Parathyroid adenoma (tissue), 2 donors: ENCODE measurements at regions not wholly inside any gene's neighbourhood (a gene's known extent, or its start where the extent isn't known, plus 50 kb on each side); places are given as distances from the start of the nearest gene placed in this dataset.

Experiments
- H2AFZ ChIP-seq: fragments of 300-600 bp; sonication (generic); one replicate; pipeline ENCODE4 v1.7.0; 2017; ENCODE audit warnings: antibody characterized with exemption, mild to moderate bottlenecking
- H3K27ac ChIP-seq: fragments of 300-600 bp; sonication (generic); one replicate; pipeline ENCODE4 v1.7.0; 2017
- H3K27me3 ChIP-seq: fragments of 300-600 bp; sonication (generic); one replicate; pipeline ENCODE4 v1.7.0; 2017; ENCODE audit warnings: low read length; ENCODE audit not compliant: control insufficient read depth, insufficient read depth
- H3K36me3 ChIP-seq: fragments of 300-600 bp; sonication (generic); one replicate; pipeline ENCODE4 v1.7.0; 2017; ENCODE audit warnings: low read length; ENCODE audit not compliant: control insufficient read depth, insufficient read depth
- H3K4me1 ChIP-seq: fragments of 300-600 bp; sonication (generic); one replicate; pipeline ENCODE4 v1.7.0; 2017; ENCODE audit warnings: control low read depth
- H3K4me2 ChIP-seq: fragments of 300-600 bp; sonication (generic); one replicate; pipeline ENCODE4 v1.7.0; 2017; ENCODE audit warnings: low read length
- H3K4me3 ChIP-seq: fragments of 300-600 bp; sonication (generic); one replicate; pipeline ENCODE4 v1.7.0; 2017; ENCODE audit warnings: low read depth, low read length
- H3K79me2 ChIP-seq: fragments of 300-600 bp; sonication (generic); one replicate; pipeline ENCODE4 v1.7.0; 2017; ENCODE audit warnings: control low read depth
- H3K9ac ChIP-seq: fragments of 300-600 bp; sonication (generic); one replicate; pipeline ENCODE4 v1.7.0; 2017; ENCODE audit warnings: mild to moderate bottlenecking
- H3K9me3 ChIP-seq: fragments of 300-600 bp; sonication (generic); one replicate; pipeline ENCODE4 v1.7.0; 2017; ENCODE audit warnings: low read length; ENCODE audit not compliant: control insufficient read depth
- TF ChIP-seq, protein P1 (sequence below): fragments of 300-600 bp; sonication (generic); IDR thresholded peaks from one replicate; pipeline ENCODE4 v1.7.0; 2017; ENCODE audit warnings: antibody characterized with exemption, mild to moderate bottlenecking
- donor health status: primary hyperparathyroidism.

DNA sequence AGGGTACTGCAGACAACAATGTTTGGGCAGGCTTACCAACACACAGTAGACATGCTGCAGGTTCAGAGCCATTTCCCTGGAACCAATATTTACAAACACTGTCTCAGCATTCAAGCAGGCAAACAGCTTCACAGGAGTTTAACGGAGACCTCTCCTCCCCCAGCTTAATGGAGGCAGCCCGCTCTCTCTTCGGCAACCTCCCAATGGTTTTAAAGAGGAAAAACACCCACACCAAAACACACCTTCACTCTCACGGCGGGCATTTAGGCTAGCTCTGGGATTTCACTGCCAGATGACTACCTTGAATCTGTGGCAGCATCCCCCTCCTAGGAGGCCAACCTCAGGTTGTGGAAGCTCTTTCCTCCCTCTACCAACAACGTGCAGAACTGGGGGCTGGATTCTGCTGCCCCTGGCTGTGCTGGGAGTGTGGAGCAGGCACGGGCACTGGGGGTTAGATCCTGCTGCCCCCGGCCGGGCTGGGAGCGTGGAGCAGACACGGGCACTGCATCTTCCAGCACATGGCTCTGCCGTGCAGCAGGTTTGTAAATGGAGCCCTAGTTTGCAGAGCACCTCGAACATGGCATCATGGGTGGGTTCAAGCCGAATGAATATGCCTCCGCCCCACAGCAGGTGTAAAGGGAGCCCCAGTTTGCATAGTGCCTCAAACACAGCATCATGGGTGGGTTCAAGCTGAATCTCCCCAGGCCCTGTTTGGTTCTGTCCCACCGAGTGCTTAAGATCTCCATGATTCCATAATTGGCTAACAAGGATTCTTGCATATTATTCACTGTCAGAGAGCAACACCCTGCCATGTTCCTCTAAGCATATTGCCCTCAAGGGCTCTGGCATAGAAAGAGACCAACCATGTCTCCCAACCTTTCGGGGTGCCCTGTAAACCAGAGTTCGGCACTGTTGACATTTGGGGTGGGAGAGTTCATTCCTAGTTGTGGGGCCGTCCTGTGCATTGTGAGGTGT is 86.4 kb downstream of the RBFOX3 start:
- H3K4me1 ChIP-seq = no peaks in the 10 kb centered on the region
- no peak overlapping the region for H3K4me2 ChIP-seq
- no peak overlapping the region for H3K9ac ChIP-seq
- peaks cover 3% of the 10 kb centered on the region for H3K27me3 ChIP-seq
- H3K36me3 ChIP-seq = no peaks in the 10 kb centered on the region
- no peaks in the 10 kb centered on the region for H3K9me3 ChIP-seq
- no peaks in the 10 kb centered on the region for H3K79me2 ChIP-seq
- no peak overlapping the region for H3K27ac ChIP-seq
- TF ChIP-seq, protein P1, sequence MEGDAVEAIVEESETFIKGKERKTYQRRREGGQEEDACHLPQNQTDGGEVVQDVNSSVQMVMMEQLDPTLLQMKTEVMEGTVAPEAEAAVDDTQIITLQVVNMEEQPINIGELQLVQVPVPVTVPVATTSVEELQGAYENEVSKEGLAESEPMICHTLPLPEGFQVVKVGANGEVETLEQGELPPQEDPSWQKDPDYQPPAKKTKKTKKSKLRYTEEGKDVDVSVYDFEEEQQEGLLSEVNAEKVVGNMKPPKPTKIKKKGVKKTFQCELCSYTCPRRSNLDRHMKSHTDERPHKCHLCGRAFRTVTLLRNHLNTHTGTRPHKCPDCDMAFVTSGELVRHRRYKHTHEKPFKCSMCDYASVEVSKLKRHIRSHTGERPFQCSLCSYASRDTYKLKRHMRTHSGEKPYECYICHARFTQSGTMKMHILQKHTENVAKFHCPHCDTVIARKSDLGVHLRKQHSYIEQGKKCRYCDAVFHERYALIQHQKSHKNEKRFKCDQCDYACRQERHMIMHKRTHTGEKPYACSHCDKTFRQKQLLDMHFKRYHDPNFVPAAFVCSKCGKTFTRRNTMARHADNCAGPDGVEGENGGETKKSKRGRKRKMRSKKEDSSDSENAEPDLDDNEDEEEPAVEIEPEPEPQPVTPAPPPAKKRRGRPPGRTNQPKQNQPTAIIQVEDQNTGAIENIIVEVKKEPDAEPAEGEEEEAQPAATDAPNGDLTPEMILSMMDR = no peak
- no peak overlapping the region for H2AFZ ChIP-seq
- no peak overlapping the region for H3K4me3 ChIP-seq

DNA sequence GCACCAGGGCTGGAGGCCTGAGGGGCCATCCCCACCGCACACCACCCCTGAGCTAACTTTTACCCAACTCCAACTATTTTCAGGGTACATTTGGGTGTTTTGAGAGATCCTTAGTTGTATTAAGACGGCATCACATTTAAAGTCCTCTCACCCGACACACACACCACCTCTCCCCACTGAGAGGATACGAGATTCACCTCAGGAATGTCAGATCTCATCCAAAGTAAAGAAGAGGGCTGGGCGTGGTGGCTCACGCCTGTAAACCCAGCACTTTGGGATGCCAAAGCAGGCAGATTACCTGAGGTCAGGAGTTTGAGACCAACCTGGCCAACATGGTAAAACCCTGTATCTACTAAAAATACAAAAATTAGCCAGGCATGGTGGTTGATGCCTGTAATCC is 88.4 kb downstream of the RBFOX3 start:
- Histone ChIP-seq H2AFZ (no peak overlapping the region), H3K4me3 (no peak overlapping the region), H3K4me2 (no peak overlapping the region), H3K27me3 (peaks cover 3% of the 10 kb centered on the region), H3K9me3 (no peaks in the 10 kb centered on the region), H3K9ac (no peak overlapping the region), H3K4me1 (no peaks in the 10 kb centered on the region), H3K79me2 (no peaks in the 10 kb centered on the region), H3K36me3 (no peaks in the 10 kb centered on the region), H3K27ac (no peak overlapping the region)
- TF ChIP-seq, protein P1 = no peak

DNA sequence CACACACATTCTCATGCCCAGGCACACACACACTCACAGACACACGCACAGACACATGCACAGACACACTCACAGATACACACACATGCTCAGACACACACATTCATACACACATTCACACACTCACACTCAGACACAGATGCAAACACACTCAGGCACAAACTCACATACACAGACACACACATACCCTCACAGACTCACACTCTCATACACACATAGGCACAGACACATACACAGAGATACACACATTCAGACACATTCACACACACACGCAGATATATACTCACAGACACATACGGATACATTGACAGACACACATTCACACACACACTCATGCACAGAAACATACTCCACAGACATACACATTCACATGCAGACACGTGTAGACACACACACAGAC is 89.6 kb downstream of the RBFOX3 start:
- no peak overlapping the region for H3K4me2 ChIP-seq
- no peaks in the 10 kb centered on the region for H3K9me3 ChIP-seq
- no peaks in the 10 kb centered on the region for H3K36me3 ChIP-seq
- H3K27ac ChIP-seq = no peak overlapping the region
- H2AFZ ChIP-seq = no peak overlapping the region
- H3K4me3 ChIP-seq = no peak overlapping the region
- TF ChIP-seq, protein P1 = no peak
- no peaks in the 10 kb centered on the region for H3K4me1 ChIP-seq
- no peaks in the 10 kb centered on the region for H3K79me2 ChIP-seq
- no peak overlapping the region for H3K9ac ChIP-seq
- peaks cover 3% of the 10 kb centered on the region for H3K27me3 ChIP-seq

DNA sequence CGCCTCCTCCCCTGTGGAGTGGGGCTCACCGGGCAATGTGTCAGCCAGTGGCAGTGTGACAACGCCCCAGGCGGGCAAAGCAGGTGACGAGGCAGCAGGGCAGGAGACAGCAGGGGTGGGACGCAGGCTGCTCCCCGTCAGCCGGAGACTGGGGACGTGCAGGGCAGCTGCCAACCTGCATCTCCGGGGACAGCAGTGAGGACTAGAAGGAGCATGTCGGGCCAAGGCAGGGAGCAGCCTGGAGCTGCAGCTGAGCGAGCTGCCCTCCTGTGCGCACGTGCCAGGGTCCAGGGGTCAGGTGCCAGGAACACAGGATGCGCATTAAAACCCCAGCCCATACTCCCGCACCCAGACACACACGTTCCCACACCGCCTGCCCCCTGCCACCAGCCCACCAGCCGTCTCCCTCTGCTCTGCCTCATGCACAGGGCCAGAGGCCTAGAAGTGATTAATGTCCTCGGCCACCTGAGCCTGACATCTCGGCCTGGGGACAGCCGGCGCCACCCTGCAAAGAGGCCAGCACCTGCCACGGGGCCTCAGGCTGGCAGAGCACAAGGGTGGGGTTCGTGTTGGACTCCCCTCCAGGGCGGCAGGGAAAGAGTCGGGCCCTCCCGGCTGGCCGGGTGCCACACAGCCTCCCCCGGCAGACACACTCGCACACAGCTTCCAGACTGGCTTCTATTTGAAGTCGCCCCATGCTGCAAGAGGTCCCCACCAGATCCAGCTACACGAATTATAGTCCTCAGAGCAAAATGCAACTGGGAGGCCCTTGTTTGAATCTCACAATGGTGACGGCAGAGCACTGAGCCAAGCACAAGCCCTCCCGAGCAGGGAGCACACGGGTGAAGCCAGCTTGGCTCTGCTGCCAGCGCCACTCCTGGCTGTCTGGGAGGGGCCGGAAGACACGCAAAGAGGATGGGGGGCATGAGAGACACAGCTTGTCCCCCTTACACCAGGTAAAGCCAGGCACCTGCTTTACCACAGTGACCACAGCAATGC is 90.4 kb downstream of the RBFOX3 start:
- Histone ChIP-seq H3K36me3 (no peaks in the 10 kb centered on the region), H3K9me3 (no peaks in the 10 kb centered on the region), H3K4me3 (no peak overlapping the region), H3K9ac (no peak overlapping the region), H3K79me2 (no peaks in the 10 kb centered on the region), H3K4me2 (no peak overlapping the region), H3K27me3 (peaks cover 3% of the 10 kb centered on the region), H2AFZ (no peak overlapping the region), H3K27ac (no peak overlapping the region), H3K4me1 (no peaks in the 10 kb centered on the region)
- TF ChIP-seq, protein P1 = no peak
